Ectodermal cell (in vitro differentiated cells): ENCODE measurements at regions not wholly inside any gene's neighbourhood (a gene's known extent, or its start where the extent isn't known, plus 50 kb on each side); places are given as distances from the start of the nearest gene placed in this dataset.

Experiments
- H3K27ac ChIP-seq: 2 replicates; pipeline ENCODE4 v1.7.0; 2013; ENCODE audit warnings: mild to moderate bottlenecking, low read depth, low read length; ENCODE audit not compliant: insufficient read depth, poor library complexity, severe bottlenecking
- H3K27me3 ChIP-seq: 2 replicates; pipeline ENCODE4 v1.7.0; 2013; ENCODE audit warnings: mild to moderate bottlenecking, low read length; ENCODE audit not compliant: insufficient read depth, control insufficient read depth, poor library complexity, severe bottlenecking
- H3K36me3 ChIP-seq: one replicate; pipeline ENCODE4 v1.7.0; 2013; ENCODE audit warnings: low read length; ENCODE audit not compliant: control insufficient read depth, insufficient read depth
- H3K4me1 ChIP-seq: one replicate; pipeline ENCODE4 v1.7.0; 2013; ENCODE audit warnings: low read length; ENCODE audit not compliant: control insufficient read depth, insufficient read depth
- H3K4me3 ChIP-seq: 2 replicates; pipeline ENCODE4 v1.7.0; 2013; ENCODE audit warnings: low read depth, low read length, control low read depth; ENCODE audit not compliant: insufficient read depth
- H3K9me3 ChIP-seq: 2 replicates; pipeline ENCODE4 v1.7.0; 2013; ENCODE audit warnings: mild to moderate bottlenecking, low read length, moderate library complexity; ENCODE audit not compliant: control insufficient read depth
- WGBS, 2 experiments: methylation state at CpG; one replicate each; pipeline ENCODE4 v1.1.7; 2013; ENCODE audit warnings: missing lambda C conversion rate in 2 of 2; 5-methylcytosine and 5-hydroxymethylcytosine counted together

GRCh38 chr10:3932597-3933375 lies 147.8 kb upstream of the KLF6 start:
- H3K4me1 ChIP-seq, result peaks cover 2% of the 10 kb centered on the region
- H3K27ac ChIP-seq, result no peak overlapping the region
- H3K4me3 ChIP-seq, result no peak overlapping the region
- H3K36me3 ChIP-seq, result no peaks in the 10 kb centered on the region
- 95 to 97% methylated on average over 15 of the region's 15 CpGs for WGBS, 2 experiments
- H3K9me3 ChIP-seq, result no peaks in the 10 kb centered on the region
- H3K27me3 ChIP-seq, result no peaks in the 10 kb centered on the region

GRCh38 chr10:3931901-3932300 lies 146.9 kb upstream of the KLF6 start:
- H3K4me1 ChIP-seq, result peaks cover 2% of the 10 kb centered on the region
- no peaks in the 10 kb centered on the region for H3K36me3 ChIP-seq
- no peaks in the 10 kb centered on the region for H3K27me3 ChIP-seq
- no peaks in the 10 kb centered on the region for H3K9me3 ChIP-seq
- WGBS, 2 experiments, result 92 to 94% methylated on average over 7 of the region's 7 CpGs
- H3K4me3 ChIP-seq, result no peak overlapping the region
- no peak overlapping the region for H3K27ac ChIP-seq

- Histone ChIP-seq H3K27me3 (no peaks in the 10 kb centered on the region), H3K4me3 (no peak overlapping the region), H3K9me3 (no peaks in the 10 kb centered on the region), H3K4me1 (peaks cover 2% of the 10 kb centered on the region), H3K27ac (no peak overlapping the region), H3K36me3 (no peaks in the 10 kb centered on the region)
- WGBS, 2 experiments, result 96 to 97% methylated on average over 6 of the region's 6 CpGs
Observed at GRCh38 chr10:3931224-3931623, 146.2 kb upstream of the KLF6 start.

- no peaks in the 10 kb centered on the region for H3K4me1 ChIP-seq
- H3K4me3 ChIP-seq, result no peak overlapping the region
- H3K9me3 ChIP-seq, result no peaks in the 10 kb centered on the region
- H3K36me3 ChIP-seq, result no peaks in the 10 kb centered on the region
- WGBS, 2 experiments, result 94 to 100% methylated on average over 2 of the region's 2 CpGs
- H3K27me3 ChIP-seq, result no peaks in the 10 kb centered on the region
- H3K27ac ChIP-seq, result no peak overlapping the region
Observed at GRCh38 chr10:3928569-3928968, 143.6 kb upstream of the KLF6 start.

GRCh38 chr10:3928078-3928477 lies 143.1 kb upstream of the KLF6 start:
- Histone ChIP-seq H3K27ac (no peak overlapping the region), H3K36me3 (no peaks in the 10 kb centered on the region), H3K9me3 (no peaks in the 10 kb centered on the region), H3K27me3 (no peaks in the 10 kb centered on the region), H3K4me3 (no peak overlapping the region), H3K4me1 (no peaks in the 10 kb centered on the region)
- 69 to 84% methylated on average over 3 of the region's 3 CpGs for WGBS, 2 experiments

GRCh38 chr10:3926675-3927525 lies 141.9 kb upstream of the KLF6 start:
- H3K27me3 ChIP-seq, result no peaks in the 10 kb centered on the region
- WGBS, 2 experiments, result 78 to 79% methylated on average over 17 to 18 of the region's 18 CpGs
- no peaks in the 10 kb centered on the region for H3K4me1 ChIP-seq
- H3K36me3 ChIP-seq, result no peaks in the 10 kb centered on the region
- H3K9me3 ChIP-seq, result no peaks in the 10 kb centered on the region
- no peak overlapping the region for H3K27ac ChIP-seq
- H3K4me3 ChIP-seq, result no peak overlapping the region

GRCh38 chr10:3926258-3926657 lies 141.2 kb upstream of the KLF6 start:
- no peak overlapping the region for H3K27ac ChIP-seq
- WGBS, 2 experiments, result 80 to 89% methylated on average over 2 to 4 of the region's 4 CpGs

GRCh38 chr10:3925184-3925583 lies 140.2 kb upstream of the KLF6 start:
- Histone ChIP-seq H3K4me3 (no peak overlapping the region), H3K36me3 (no peaks in the 10 kb centered on the region), H3K4me1 (no peaks in the 10 kb centered on the region), H3K9me3 (no peaks in the 10 kb centered on the region), H3K27ac (no peak overlapping the region), H3K27me3 (no peaks in the 10 kb centered on the region)
- 94 to 98% methylated on average over 4 of the region's 4 CpGs for WGBS, 2 experiments

More at GRCh38 chr10:3926258-3926657, 141.2 kb upstream of the KLF6 start:
- Histone ChIP-seq H3K36me3 (no peaks in the 10 kb centered on the region), H3K4me3 (no peak overlapping the region), H3K27me3 (no peaks in the 10 kb centered on the region), H3K4me1 (no peaks in the 10 kb centered on the region), H3K9me3 (no peaks in the 10 kb centered on the region)

GRCh38 chr10:3924344-3924743 lies 139.3 kb upstream of the KLF6 start:
- no peak overlapping the region for H3K4me3 ChIP-seq
- WGBS, 2 experiments, result 75 to 79% methylated on average over 5 of the region's 5 CpGs

GRCh38 chr10:3923033-3923432 lies 138.0 kb upstream of the KLF6 start:
- Histone ChIP-seq H3K27me3 (no peaks in the 10 kb centered on the region), H3K9me3 (no peaks in the 10 kb centered on the region), H3K4me3 (no peak overlapping the region), H3K36me3 (no peaks in the 10 kb centered on the region), H3K27ac (no peak overlapping the region), H3K4me1 (no peaks in the 10 kb centered on the region)
- WGBS, 2 experiments, result 72 to 73% methylated on average over 4 of the region's 4 CpGs

More at GRCh38 chr10:3924344-3924743, 139.3 kb upstream of the KLF6 start:
- no peak overlapping the region for H3K27ac ChIP-seq
- no peaks in the 10 kb centered on the region for H3K4me1 ChIP-seq
- H3K27me3 ChIP-seq, result no peaks in the 10 kb centered on the region
- H3K36me3 ChIP-seq, result no peaks in the 10 kb centered on the region
- H3K9me3 ChIP-seq, result no peaks in the 10 kb centered on the region
